Large intestine (tissue), 3 donors: ENCODE measurements at regions not wholly inside any gene's neighbourhood (a gene's known extent, or its start where the extent isn't known, plus 50 kb on each side); places are given as distances from the start of the nearest gene placed in this dataset.
"Not testable (repeated sequence)": the region's sequence is repeated elsewhere in the genome, so short reads cannot be mapped to it uniquely, and the experiment has no call there.

ENCODE experiments used
- DNase-seq, 2 donors: peaks; one replicate each; pipeline versions ENCODE4 v3.0.0 to v3.0.0-alpha.2; 2013
- H3K27ac ChIP-seq: one replicate; pipeline ENCODE4 v1.5.1; 2013; ENCODE audit warnings: low read length
- H3K27me3 ChIP-seq: 2 replicates; pipeline ENCODE4 v1.6.1; 2013; ENCODE audit warnings: low read length; ENCODE audit not compliant: control insufficient read depth, insufficient read depth
- H3K36me3 ChIP-seq: 2 replicates; pipeline ENCODE4 v1.6.1; 2013; ENCODE audit warnings: low read length; ENCODE audit not compliant: control insufficient read depth, insufficient read depth
- H3K4me1 ChIP-seq: one replicate; pipeline ENCODE4 v1.6.1; 2013; ENCODE audit warnings: low read length; ENCODE audit not compliant: control insufficient read depth, insufficient read depth
- H3K4me3 ChIP-seq: one replicate; pipeline ENCODE4 v1.5.1; 2013; ENCODE audit warnings: low read length
- H3K9me3 ChIP-seq: one replicate; pipeline ENCODE4 v1.6.1; 2013; ENCODE audit warnings: mild to moderate bottlenecking, low read depth, low read length, moderate library complexity; ENCODE audit not compliant: control insufficient read depth
- whole genome bisulfite sequencing: methylation state at CpG from one replicate; pipeline ENCODE4 v1.1.5; 2013; ENCODE audit warnings: low lambda C conversion rate; ENCODE audit not compliant: insufficient coverage; 5-methylcytosine and 5-hydroxymethylcytosine counted together

DNA sequence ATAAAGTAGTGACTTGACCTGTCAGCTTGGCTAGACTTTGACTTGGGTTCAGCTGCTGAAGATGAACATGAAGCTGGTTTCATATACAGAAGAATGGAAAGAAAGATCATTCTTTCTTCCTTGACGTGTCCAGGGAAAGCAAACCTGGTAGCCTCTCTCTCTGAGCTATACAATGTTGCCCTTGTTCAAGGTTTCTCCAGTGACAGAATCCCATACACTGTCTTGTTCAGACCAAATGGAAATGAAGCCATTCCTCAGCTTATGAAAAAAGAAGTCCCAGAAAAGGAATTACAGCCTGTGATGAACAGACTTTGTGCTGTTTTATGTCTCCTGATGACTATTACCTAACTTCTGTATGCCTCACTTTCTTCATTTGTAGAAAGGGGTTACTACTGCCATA, 349.8 kb upstream of the KLF4 start:
- no peak overlapping the region for H3K27ac ChIP-seq
- DNase-seq, result no peak
- H3K4me1 ChIP-seq, result no peaks in the 10 kb centered on the region
- H3K9me3 ChIP-seq, result no peaks in the 10 kb centered on the region
- no peak overlapping the region for H3K4me3 ChIP-seq
- H3K36me3 ChIP-seq, result no peaks in the 10 kb centered on the region
- no CpG with 5 or more reads among the region's 1 CpG for WGBS
- no peaks in the 10 kb centered on the region for H3K27me3 ChIP-seq

DNA sequence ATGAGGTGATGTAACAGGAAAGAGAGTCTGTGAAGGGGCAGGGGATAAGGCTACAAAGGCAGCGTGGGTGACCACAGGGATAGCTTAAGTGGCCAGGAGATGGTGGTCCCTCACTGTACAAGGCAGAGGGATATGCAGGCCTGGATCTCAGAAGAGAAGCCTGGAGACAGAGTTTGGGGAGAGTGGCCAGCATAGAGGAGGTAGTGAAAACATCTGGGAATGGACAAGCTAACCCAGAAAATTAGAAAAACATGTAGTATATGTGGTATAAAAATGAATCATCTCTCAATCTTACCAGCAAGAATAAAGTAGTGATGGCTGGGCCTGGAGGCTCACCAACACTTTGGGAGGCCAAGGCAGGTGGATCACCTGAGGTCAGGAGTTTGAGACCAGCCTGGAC, 349.2 kb upstream of the KLF4 start:
- H3K27ac ChIP-seq, result no peak overlapping the region
- H3K9me3 ChIP-seq, result no peaks in the 10 kb centered on the region
- no peaks in the 10 kb centered on the region for H3K27me3 ChIP-seq
- no peaks in the 10 kb centered on the region for H3K4me1 ChIP-seq
- H3K36me3 ChIP-seq, result no peaks in the 10 kb centered on the region
- H3K4me3 ChIP-seq, result no peak overlapping the region
- WGBS, result 100% methylated on average over 1 of the region's 1 CpG
- DNase-seq, result no peak

GRCh38 chr9:107836300-107836699, 346.7 kb upstream of the KLF4 start:
- Histone ChIP-seq H3K27ac (no peak overlapping the region), H3K36me3 (no peaks in the 10 kb centered on the region), H3K4me3 (no peak overlapping the region), H3K27me3 (no peaks in the 10 kb centered on the region), H3K9me3 (no peaks in the 10 kb centered on the region), H3K4me1 (no peaks in the 10 kb centered on the region)
- no peak for DNase-seq
- WGBS, result no CpG with 5 or more reads among the region's 2 CpGs

DNA sequence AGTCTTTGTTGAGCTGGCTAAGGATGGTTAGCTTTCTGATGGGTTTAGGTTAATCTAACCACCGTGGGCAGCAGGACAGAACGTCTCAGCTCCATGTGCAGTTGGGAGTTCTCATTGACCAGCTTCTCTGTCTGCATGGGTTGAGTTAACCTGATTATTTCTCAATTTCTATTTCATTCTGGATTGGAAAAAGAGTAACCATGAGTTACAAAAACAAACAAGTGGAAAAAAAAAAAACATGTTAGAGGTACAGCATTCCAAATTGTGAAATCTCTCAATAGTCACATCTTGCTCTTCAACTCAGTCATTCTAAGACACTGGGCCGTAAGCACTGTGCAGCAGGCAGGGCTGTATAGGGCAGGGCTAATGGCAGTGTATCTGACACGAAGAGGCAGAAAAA, 343.7 kb upstream of the KLF4 start:
- Histone ChIP-seq H3K4me3 (no peak overlapping the region), H3K9me3 (peaks cover 6% of the 10 kb centered on the region), H3K4me1 (no peaks in the 10 kb centered on the region), H3K27ac (no peak overlapping the region), H3K27me3 (no peaks in the 10 kb centered on the region), H3K36me3 (no peaks in the 10 kb centered on the region)
- WGBS, result no CpG with 5 or more reads among the region's 4 CpGs
- no peak for DNase-seq

DNA sequence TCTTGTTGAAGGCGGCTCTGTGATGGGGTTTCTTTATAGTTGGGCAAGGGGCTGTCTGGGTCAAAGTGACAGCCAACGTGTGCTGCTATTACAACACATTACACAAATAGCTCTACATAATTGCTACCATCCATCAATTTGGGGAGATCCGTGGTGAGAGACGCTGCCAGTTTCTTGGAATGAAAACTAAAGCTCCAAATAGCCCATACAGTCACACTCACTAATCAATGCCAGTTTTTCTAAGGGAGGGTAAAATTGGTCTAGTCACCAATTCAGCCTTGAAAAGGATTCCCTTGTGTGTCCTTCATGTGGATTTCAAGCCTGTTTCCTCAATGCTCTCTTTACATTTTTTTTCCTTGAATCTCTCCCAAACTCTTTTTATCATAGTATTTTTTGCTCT, 343.3 kb upstream of the KLF4 start:
- Histone ChIP-seq H3K4me1 (no peaks in the 10 kb centered on the region), H3K27ac (no peak overlapping the region), H3K9me3 (peaks cover 6% of the 10 kb centered on the region), H3K27me3 (no peaks in the 10 kb centered on the region), H3K4me3 (no peak overlapping the region), H3K36me3 (no peaks in the 10 kb centered on the region)
- no CpG with 5 or more reads among the region's 4 CpGs for WGBS
- no peak for DNase-seq

DNA sequence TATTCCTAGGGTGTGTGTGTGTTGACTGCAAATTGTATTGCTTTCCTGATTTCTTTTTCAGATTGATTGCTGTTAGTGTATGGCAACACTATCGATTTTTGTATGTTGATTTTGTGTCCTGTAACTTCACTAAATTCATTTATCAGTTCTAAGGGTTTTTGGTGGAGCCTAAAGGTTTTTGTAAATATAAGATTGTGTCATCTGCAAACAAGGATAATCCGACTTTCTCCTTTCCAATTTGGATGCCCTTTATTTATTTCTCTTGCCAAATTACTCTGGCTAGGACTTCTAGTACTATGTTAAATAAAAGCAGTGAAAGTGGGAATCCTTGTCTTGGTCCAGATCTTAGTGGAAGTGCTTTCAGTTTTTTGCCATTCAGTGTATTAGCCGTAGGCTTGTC, 340.9 kb upstream of the KLF4 start:
- WGBS, result 76% methylated on average over 2 of the region's 3 CpGs
- H3K4me1 ChIP-seq, result no peaks in the 10 kb centered on the region
- DNase-seq, result no peak

GRCh38 chr9:107827884-107828283, 338.3 kb upstream of the KLF4 start:
- no peak overlapping the region for H3K4me3 ChIP-seq
- H3K36me3 ChIP-seq, result no peaks in the 10 kb centered on the region
- WGBS, result 40% methylated on average over 2 of the region's 2 CpGs
- DNase-seq, result no peak
- no peak overlapping the region for H3K27ac ChIP-seq
- H3K27me3 ChIP-seq, result no peaks in the 10 kb centered on the region
- peaks cover 9% of the 10 kb centered on the region for H3K9me3 ChIP-seq
- no peaks in the 10 kb centered on the region for H3K4me1 ChIP-seq

More for the DNA sequence above, 340.9 kb upstream of the KLF4 start:
- no peak overlapping the region for H3K4me3 ChIP-seq
- no peaks in the 10 kb centered on the region for H3K27me3 ChIP-seq
- H3K9me3 ChIP-seq, result peaks cover 9% of the 10 kb centered on the region
- no peak overlapping the region for H3K27ac ChIP-seq
- H3K36me3 ChIP-seq, result no peaks in the 10 kb centered on the region

GRCh38 chr9:107827304-107827703, 337.7 kb upstream of the KLF4 start:
- DNase-seq, result no peak
- H3K4me3 ChIP-seq, result no peak overlapping the region
- WGBS, result no CpG with 5 or more reads among the region's 2 CpGs
- no peaks in the 10 kb centered on the region for H3K4me1 ChIP-seq
- H3K27me3 ChIP-seq, result no peaks in the 10 kb centered on the region
- peaks cover 9% of the 10 kb centered on the region for H3K9me3 ChIP-seq
- H3K36me3 ChIP-seq, result no peaks in the 10 kb centered on the region
- no peak overlapping the region for H3K27ac ChIP-seq

DNA sequence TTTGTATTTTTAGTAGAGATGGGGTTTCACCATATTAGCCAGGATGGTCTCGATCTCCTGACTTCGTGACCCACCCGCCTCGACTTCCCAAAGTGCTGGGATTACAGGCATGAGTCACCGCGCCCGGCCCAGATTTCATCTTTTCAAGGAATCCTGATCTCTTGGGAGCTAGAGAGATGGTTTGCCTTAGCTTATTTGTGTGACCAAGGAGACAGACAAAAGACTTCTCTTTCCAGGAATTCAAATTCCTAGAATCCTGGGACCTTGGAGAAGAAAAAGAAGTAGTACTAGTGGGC, 337.1 kb upstream of the KLF4 start:
- H3K27me3 ChIP-seq, H3K36me3 ChIP-seq, H3K4me1 ChIP-seq, DNase-seq, H3K9me3 ChIP-seq, H3K4me3 ChIP-seq, H3K27ac ChIP-seq: not testable (repeated sequence)
- no CpG with 5 or more reads among the region's 7 CpGs for WGBS

- no CpG with 5 or more reads among the region's 2 CpGs for WGBS
- Histone ChIP-seq H3K27me3 (peaks cover 2% of the 10 kb centered on the region), H3K36me3 (no peaks in the 10 kb centered on the region), H3K27ac (no peak overlapping the region), H3K4me3 (no peak overlapping the region), H3K9me3 (peaks cover 9% of the 10 kb centered on the region), H3K4me1 (no peaks in the 10 kb centered on the region)
- DNase-seq, result no peak
Measured at GRCh38 chr9:107824556-107824955, 335.0 kb upstream of the KLF4 start.

- 18% methylated on average over 3 of the region's 14 CpGs for WGBS
- Histone ChIP-seq H3K27me3 (peaks cover 2% of the 10 kb centered on the region), H3K4me3 (no peak overlapping the region), H3K9me3 (no peaks in the 10 kb centered on the region), H3K4me1 (peaks cover 7% of the 10 kb centered on the region), H3K36me3 (no peaks in the 10 kb centered on the region), H3K27ac (no peak overlapping the region)
- peak in 1 of 2 donors; percentile 18 for DNase-seq
Measured at GRCh38 chr9:107819772-107820565, 330.4 kb upstream of the KLF4 start.
